ENCODE measurements at regions not wholly inside any gene's neighbourhood (a gene's known extent, or its start where the extent isn't known, plus 50 kb on each side); places are given as distances from the start of the nearest gene placed in this dataset.
"Not testable (repeated sequence)": the region's sequence is repeated elsewhere in the genome, so short reads cannot be mapped to it uniquely, and the experiment has no call there.

DNA sequence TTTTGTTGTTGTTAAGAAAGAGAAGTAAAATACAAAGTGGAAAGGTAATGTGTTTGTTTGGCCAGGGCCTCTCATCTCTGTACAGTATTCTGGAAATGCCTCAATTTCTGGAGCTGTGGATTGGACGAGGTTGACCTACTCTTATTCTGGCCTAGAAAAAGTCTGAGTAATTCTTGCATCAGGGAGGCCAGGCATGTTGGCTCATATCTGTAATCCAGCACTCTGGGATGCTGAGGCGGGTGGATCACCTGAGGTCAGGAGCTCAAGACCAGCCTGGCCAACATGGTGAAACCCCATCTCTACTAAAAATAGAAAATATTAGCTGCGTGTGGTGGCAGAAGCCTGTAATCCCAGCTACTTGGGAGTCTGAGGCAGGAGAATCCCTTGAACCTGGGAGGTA is 259.8 kb downstream of the NPIPA7 start:
- H3K9me3 Mint-ChIP-seq; H3K4me3 ChIP-seq (ENCODE audit: low read length); DNase-seq; H3K4me1 Mint-ChIP-seq; H3K36me3 Mint-ChIP-seq; POLR2A ChIA-PET; H3K27ac Mint-ChIP-seq; H3K27me3 Mint-ChIP-seq; intact Hi-C loops (cut with micrococcal nuclease); H3K27ac ChIP-seq (ENCODE audit: low read depth, low read length); H3K27me3 ChIP-seq (ENCODE audit: control insufficient read depth in 2 of 2, insufficient read depth in 2 of 2, low read length in 2 of 2); H3K4me3 Mint-ChIP-seq; ATAC-seq; CTCF ChIA-PET; H3K36me3 ChIP-seq (ENCODE audit: control insufficient read depth in 2 of 3, insufficient read depth in 3 of 3, low read length in 3 of 3); H3K9me3 ChIP-seq (ENCODE audit: control insufficient read depth in 2 of 3, low read length in 3 of 3); H3K4me1 ChIP-seq (ENCODE audit: control insufficient read depth in 2 of 2, insufficient read depth in 2 of 2, low read length in 2 of 2): not testable (repeated sequence)

- H3K27me3 Mint-ChIP-seq; H3K27ac Mint-ChIP-seq; CTCF ChIA-PET; H3K27ac ChIP-seq (ENCODE audit: low read depth, low read length); POLR2A ChIA-PET; intact Hi-C loops (cut with micrococcal nuclease); H3K27me3 ChIP-seq (ENCODE audit: control insufficient read depth in 2 of 2, insufficient read depth in 2 of 2, low read length in 2 of 2); H3K4me1 ChIP-seq (ENCODE audit: control insufficient read depth in 2 of 2, insufficient read depth in 2 of 2, low read length in 2 of 2); ATAC-seq; H3K4me3 ChIP-seq (ENCODE audit: low read length); H3K9me3 ChIP-seq (ENCODE audit: control insufficient read depth in 2 of 3, low read length in 3 of 3); H3K36me3 ChIP-seq (ENCODE audit: control insufficient read depth in 2 of 3, insufficient read depth in 3 of 3, low read length in 3 of 3); H3K36me3 Mint-ChIP-seq; H3K4me3 Mint-ChIP-seq; DNase-seq; H3K4me1 Mint-ChIP-seq: not testable (repeated sequence)
- H3K9me3 Mint-ChIP-seq: peaks cover 0 to 16% (median 0%) of the 10 kb centered on the region in 11 donors
Measured at GRCh38 chr16:16643828-16644227, 264.9 kb downstream of the NPIPA7 start.

GRCh38 chr16:16648002-16648401 is 269.1 kb downstream of the NPIPA7 start:
- intact Hi-C loops (cut with micrococcal nuclease); H3K4me1 Mint-ChIP-seq; H3K4me1 ChIP-seq (ENCODE audit: control insufficient read depth in 2 of 2, insufficient read depth in 2 of 2, low read length in 2 of 2); H3K4me3 Mint-ChIP-seq; DNase-seq; H3K27ac ChIP-seq (ENCODE audit: low read depth, low read length); H3K36me3 ChIP-seq (ENCODE audit: control insufficient read depth in 2 of 3, insufficient read depth in 3 of 3, low read length in 3 of 3); POLR2A ChIA-PET; ATAC-seq; H3K27me3 ChIP-seq (ENCODE audit: control insufficient read depth in 2 of 2, insufficient read depth in 2 of 2, low read length in 2 of 2); H3K36me3 Mint-ChIP-seq; H3K27me3 Mint-ChIP-seq; H3K4me3 ChIP-seq (ENCODE audit: low read length); H3K27ac Mint-ChIP-seq; H3K9me3 ChIP-seq (ENCODE audit: control insufficient read depth in 2 of 3, low read length in 3 of 3); CTCF ChIA-PET: not testable (repeated sequence)
- peaks cover 0 to 13% (median 0%) of the 10 kb centered on the region in 11 donors for H3K9me3 Mint-ChIP-seq

GRCh38 chr16:16672180-16672812 is 293.4 kb downstream of the NPIPA7 start:
- H3K27me3 ChIP-seq (ENCODE audit: control insufficient read depth in 2 of 2, insufficient read depth in 2 of 2, low read length in 2 of 2); H3K4me1 ChIP-seq (ENCODE audit: control insufficient read depth in 2 of 2, insufficient read depth in 2 of 2, low read length in 2 of 2); H3K27me3 Mint-ChIP-seq; H3K27ac ChIP-seq (ENCODE audit: low read depth, low read length); H3K4me3 Mint-ChIP-seq; H3K4me1 Mint-ChIP-seq; H3K36me3 Mint-ChIP-seq; H3K4me3 ChIP-seq (ENCODE audit: low read length); DNase-seq; H3K27ac Mint-ChIP-seq; ATAC-seq; H3K36me3 ChIP-seq (ENCODE audit: control insufficient read depth in 2 of 3, insufficient read depth in 3 of 3, low read length in 3 of 3); CTCF ChIA-PET; POLR2A ChIA-PET; H3K9me3 ChIP-seq (ENCODE audit: control insufficient read depth in 2 of 3, low read length in 3 of 3); intact Hi-C loops (cut with micrococcal nuclease); H3K9me3 Mint-ChIP-seq: not testable (repeated sequence)

DNA sequence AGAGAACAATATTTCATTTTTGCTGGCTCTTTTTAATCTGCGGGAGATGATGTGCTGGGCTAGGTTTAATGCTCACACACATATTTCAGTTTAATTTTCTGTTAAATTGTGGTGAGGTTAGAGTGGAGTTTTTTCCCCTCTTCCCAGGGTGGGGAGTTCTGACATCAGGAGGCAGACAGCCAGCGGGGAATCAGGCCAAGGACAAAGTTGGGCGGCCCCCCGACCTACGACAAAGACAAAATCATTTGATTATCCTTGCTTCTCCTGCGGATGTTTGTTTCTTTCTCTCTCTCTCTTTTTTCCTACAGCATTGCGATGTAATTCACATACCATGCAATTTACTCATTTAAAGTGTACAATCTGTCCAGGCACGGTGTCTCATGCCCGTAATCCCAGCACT is 295.9 kb downstream of the NPIPA7 start:
- H3K27me3 Mint-ChIP-seq; CTCF ChIA-PET; H3K27me3 ChIP-seq (ENCODE audit: control insufficient read depth in 2 of 2, insufficient read depth in 2 of 2, low read length in 2 of 2); H3K4me3 ChIP-seq (ENCODE audit: low read length); intact Hi-C loops (cut with micrococcal nuclease); H3K4me1 Mint-ChIP-seq; H3K9me3 ChIP-seq (ENCODE audit: control insufficient read depth in 2 of 3, low read length in 3 of 3); H3K27ac Mint-ChIP-seq; H3K4me3 Mint-ChIP-seq; H3K36me3 Mint-ChIP-seq; POLR2A ChIA-PET; H3K9me3 Mint-ChIP-seq; H3K4me1 ChIP-seq (ENCODE audit: control insufficient read depth in 2 of 2, insufficient read depth in 2 of 2, low read length in 2 of 2); H3K36me3 ChIP-seq (ENCODE audit: control insufficient read depth in 2 of 3, insufficient read depth in 3 of 3, low read length in 3 of 3); ATAC-seq; DNase-seq; H3K27ac ChIP-seq (ENCODE audit: low read depth, low read length): not testable (repeated sequence)

DNA sequence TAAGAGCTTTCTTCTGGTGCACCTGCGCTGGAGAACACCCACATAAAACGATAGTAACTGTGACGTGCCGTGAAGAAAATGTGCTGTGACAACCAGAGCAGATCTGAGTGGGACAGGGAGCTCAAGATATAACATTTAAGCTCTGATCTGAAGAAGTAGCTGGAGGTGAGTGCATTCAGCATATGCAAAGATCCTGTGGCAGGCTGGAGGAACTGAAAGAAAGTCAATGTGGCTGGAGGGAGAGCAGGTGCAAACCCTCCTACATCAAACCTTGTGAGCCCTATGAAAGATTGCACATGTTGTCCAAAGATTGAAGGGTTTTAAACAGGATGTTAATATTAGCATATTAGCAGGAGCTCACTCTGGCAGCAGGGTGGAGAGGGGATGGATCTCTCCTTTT is 342.9 kb downstream of the NPIPA7 start:
- H3K9me3 ChIP-seq (ENCODE audit: control insufficient read depth in 2 of 3, low read length in 3 of 3); H3K4me3 ChIP-seq (ENCODE audit: low read length); POLR2A ChIA-PET; ATAC-seq; DNase-seq; H3K36me3 Mint-ChIP-seq; CTCF ChIA-PET; H3K27ac Mint-ChIP-seq; intact Hi-C loops (cut with micrococcal nuclease); H3K4me3 Mint-ChIP-seq; H3K4me1 ChIP-seq (ENCODE audit: control insufficient read depth in 2 of 2, insufficient read depth in 2 of 2, low read length in 2 of 2); H3K27me3 Mint-ChIP-seq; H3K27me3 ChIP-seq (ENCODE audit: control insufficient read depth in 2 of 2, insufficient read depth in 2 of 2, low read length in 2 of 2); H3K4me1 Mint-ChIP-seq; H3K27ac ChIP-seq (ENCODE audit: low read depth, low read length); H3K9me3 Mint-ChIP-seq; H3K36me3 ChIP-seq (ENCODE audit: control insufficient read depth in 2 of 3, insufficient read depth in 3 of 3, low read length in 3 of 3): not testable (repeated sequence)

- H3K27ac Mint-ChIP-seq; H3K27ac ChIP-seq (ENCODE audit: low read depth, low read length); H3K4me1 Mint-ChIP-seq; DNase-seq; H3K36me3 ChIP-seq (ENCODE audit: control insufficient read depth in 2 of 3, insufficient read depth in 3 of 3, low read length in 3 of 3); POLR2A ChIA-PET; H3K4me3 ChIP-seq (ENCODE audit: low read length); CTCF ChIA-PET; intact Hi-C loops (cut with micrococcal nuclease); H3K27me3 ChIP-seq (ENCODE audit: control insufficient read depth in 2 of 2, insufficient read depth in 2 of 2, low read length in 2 of 2); H3K27me3 Mint-ChIP-seq; H3K4me1 ChIP-seq (ENCODE audit: control insufficient read depth in 2 of 2, insufficient read depth in 2 of 2, low read length in 2 of 2); ATAC-seq; H3K36me3 Mint-ChIP-seq; H3K9me3 Mint-ChIP-seq; H3K9me3 ChIP-seq (ENCODE audit: control insufficient read depth in 2 of 3, low read length in 3 of 3); H3K4me3 Mint-ChIP-seq: not testable (repeated sequence)
Measured at GRCh38 chr16:16722666-16723065, 343.7 kb downstream of the NPIPA7 start.
